ENCODE measurements at regions not wholly inside any gene's neighbourhood (a gene's known extent, or its start where the extent isn't known, plus 50 kb on each side); places are given as distances from the start of the nearest gene placed in this dataset.

GRCh38 chr14:101047326-101047725, 143.8 kb upstream of the RTL1 start:
- FAIRE-seq, result no peak

GRCh38 chr14:101048766-101049165, 145.2 kb upstream of the RTL1 start:
- no peak for FAIRE-seq

GRCh38 chr14:101049511-101049910, 146.0 kb upstream of the RTL1 start:
- FAIRE-seq, result no peak

- no peak for FAIRE-seq
Observed at GRCh38 chr14:101049942-101050341, 146.4 kb upstream of the RTL1 start.

- no peak for FAIRE-seq
Observed at GRCh38 chr14:101050901-101051490, 147.5 kb upstream of the RTL1 start.

- no peak for FAIRE-seq
Observed at GRCh38 chr14:101054671-101055070, 151.1 kb upstream of the RTL1 start.

- no peak for FAIRE-seq
Observed at GRCh38 chr14:101055106-101055662, 151.7 kb upstream of the RTL1 start.

- FAIRE-seq, result no peak
Observed at GRCh38 chr14:101055776-101056374, 152.4 kb upstream of the RTL1 start.

GRCh38 chr14:101056446-101056845, 152.9 kb upstream of the RTL1 start:
- no peak for FAIRE-seq

GRCh38 chr14:101057394-101057793, 153.9 kb upstream of the RTL1 start:
- no peak for FAIRE-seq

- no peak for FAIRE-seq
Observed at GRCh38 chr14:101058571-101058970, 155.0 kb upstream of the RTL1 start.

- no peak for FAIRE-seq
Observed at GRCh38 chr14:101060171-101060601, 156.7 kb upstream of the RTL1 start.

GRCh38 chr14:101061411-101062064, 158.0 kb upstream of the RTL1 start:
- no peak for FAIRE-seq

GRCh38 chr14:101062065-101062450, 158.5 kb upstream of the RTL1 start:
- no peak for FAIRE-seq

- no peak for FAIRE-seq
Observed at GRCh38 chr14:101062601-101063000, 159.1 kb upstream of the RTL1 start.

- no peak for FAIRE-seq
Observed at GRCh38 chr14:101063121-101063520, 159.6 kb upstream of the RTL1 start.

GRCh38 chr14:101064121-101064661, 160.7 kb upstream of the RTL1 start:
- no peak for FAIRE-seq

GRCh38 chr14:101064718-101065117, 161.2 kb upstream of the RTL1 start:
- no peak for FAIRE-seq

GRCh38 chr14:101065246-101065645, 161.7 kb upstream of the RTL1 start:
- no peak for FAIRE-seq

GRCh38 chr14:101065696-101066694, 162.5 kb upstream of the RTL1 start:
- FAIRE-seq, result no peak

GRCh38 chr14:101066826-101067510, 163.4 kb upstream of the RTL1 start:
- no peak for FAIRE-seq
